D341Med (cell line): ENCODE measurements at regions not wholly inside any gene's neighbourhood (a gene's known extent, or its start where the extent isn't known, plus 50 kb on each side); places are given as distances from the start of the nearest gene placed in this dataset.

ENCODE experiments used
- DNase-seq: peaks from one replicate; pipeline ENCODE4 v3.0.0; 2012; ENCODE audit warnings: low spot score

DNA sequence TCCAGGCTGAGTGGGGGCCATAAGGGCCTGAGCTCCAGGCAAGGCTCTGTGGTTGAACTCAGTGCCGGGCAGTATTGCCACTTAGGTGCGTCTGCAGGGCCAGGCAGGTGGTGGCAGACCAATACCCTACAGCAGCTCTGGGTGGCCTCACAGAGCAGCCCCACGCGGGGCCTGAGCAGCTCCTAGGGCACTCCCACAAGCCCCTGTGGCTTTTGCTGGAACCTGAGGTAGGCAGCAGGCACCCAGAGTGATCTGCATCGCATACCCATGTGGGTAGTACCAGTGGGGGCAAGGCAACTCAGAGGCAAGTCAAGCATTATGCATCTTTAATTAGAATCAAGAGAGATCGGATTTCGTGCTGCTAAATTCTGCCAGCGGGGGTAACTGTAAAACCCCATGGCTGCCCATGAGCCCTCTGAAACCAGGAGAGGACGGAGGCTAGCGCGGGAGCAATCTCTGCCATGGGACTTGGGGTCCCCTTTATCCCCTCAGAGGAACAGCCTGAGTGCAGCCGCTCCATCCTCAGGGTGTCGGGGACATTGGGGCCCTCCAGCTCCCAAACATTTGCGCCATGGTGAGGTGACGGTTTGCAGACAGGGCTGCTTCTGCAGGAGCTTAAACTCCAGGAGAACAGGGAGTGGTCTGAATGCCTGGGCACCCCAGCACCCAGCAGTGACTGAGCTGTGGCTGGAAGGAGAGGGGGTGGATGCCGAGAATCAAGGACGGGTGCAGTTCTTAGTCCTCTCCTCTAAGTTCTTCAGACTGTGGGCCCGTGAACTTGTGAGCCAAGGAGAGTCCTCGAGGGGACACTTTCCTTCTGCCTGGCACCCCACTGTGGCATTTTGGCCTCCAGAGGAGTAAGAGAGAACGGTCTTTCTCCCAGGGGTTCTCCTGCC is 62.4 kb upstream of the PCSK6 start:
- DNase-seq, result no peak

DNA sequence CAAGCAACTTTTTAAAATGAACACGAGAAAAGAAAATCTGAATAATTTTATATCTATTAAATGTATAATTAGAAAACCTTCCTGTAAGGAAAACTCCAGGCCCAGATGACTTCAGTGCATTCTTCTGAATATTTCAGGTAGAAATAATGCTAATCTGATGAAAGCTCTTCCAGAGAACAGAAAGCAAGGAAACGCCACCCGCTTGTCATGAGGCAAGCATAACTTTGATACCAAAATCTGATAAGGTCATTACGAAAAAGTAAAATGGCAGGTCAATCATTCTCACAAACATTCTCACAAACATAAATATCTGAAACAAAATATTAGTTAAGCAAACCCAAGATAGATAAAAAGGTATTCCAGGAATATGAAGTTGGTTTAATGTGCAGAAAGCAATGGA is 60.6 kb upstream of the PCSK6 start:
- DNase-seq, result no peak

DNA sequence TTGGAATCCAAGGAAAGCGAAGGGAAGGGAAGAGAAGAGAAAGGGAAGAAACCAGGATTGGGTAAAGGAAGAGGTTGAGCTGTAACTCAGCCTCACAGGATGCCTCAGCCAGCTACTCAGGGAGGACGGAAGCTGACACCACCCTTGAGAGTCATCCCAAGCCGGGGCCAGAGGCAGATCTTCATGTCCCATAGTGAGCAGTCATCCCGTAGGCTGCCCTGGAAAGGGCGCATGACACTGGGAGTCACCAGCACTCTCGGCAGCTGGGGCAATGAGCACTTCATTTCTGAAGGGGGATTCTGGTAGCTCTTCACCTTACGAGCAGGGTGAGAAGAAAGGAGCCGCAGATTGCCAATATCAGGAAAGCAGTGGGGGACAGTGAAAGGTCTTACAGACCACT is 60.1 kb upstream of the PCSK6 start:
- no peak for DNase-seq

DNA sequence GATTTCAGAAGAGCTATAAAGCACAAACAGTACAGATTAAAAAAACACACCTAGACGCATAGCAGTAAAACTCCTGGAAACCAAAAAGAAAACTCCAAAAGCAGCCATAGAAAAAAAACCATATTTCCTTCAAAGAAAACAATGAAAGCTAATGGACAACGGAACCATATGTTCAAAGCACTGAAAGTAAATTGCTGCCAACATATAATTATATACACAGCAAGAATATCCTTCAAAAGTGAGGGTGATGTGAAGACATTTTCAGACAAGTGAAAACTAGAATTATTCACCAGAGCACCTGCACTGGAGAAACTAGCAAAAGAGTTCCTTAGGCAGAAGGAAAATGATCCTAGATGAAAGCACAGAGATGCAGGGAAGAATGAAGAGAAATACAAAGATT is 58.2 kb upstream of the PCSK6 start:
- no peak for DNase-seq

DNA sequence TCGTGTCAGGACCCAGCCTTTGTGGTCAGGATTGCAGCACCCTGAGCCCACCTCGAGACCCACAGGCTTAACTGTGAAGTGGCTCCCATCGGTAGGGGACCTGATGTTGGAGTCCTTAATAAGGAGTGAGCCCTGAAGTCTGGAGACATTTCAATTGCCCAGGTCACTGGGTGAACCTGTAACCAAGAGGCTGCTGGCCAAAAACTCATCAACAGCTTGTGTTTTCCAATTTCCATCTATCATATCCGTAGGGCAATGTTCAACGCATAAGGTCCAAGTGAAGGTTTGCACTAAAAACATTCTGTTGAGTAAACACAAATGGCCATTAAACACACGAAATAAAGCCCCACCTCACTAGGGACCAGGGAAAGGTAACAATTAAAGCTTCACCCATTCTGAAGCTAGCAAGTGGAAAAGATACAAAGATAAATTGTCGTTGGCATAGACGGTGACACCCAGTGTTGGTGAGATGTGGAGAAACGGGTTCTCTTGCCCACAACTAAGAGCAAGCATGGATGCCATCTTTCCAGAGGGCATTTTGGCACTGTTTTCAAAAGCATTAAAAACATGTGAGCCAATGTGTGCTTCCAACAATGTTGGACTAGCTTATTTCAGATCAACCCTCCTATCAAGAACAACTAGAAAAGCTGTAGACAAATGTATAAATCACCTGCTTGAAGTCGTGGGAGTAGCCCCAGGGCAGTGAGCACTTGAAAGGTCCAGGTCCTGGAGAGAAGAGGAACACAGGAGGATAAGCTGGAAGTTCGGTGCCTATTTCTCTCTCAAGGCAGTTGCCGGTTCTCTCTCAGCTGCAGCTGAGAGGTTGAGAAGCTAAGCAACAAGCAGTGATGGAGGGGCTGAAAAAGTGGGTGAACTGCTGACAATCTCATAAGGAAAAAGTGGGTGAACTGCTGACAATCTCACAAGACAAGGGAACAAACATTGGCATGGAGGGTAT is 56.3 kb upstream of the PCSK6 start:
- no peak for DNase-seq

DNA sequence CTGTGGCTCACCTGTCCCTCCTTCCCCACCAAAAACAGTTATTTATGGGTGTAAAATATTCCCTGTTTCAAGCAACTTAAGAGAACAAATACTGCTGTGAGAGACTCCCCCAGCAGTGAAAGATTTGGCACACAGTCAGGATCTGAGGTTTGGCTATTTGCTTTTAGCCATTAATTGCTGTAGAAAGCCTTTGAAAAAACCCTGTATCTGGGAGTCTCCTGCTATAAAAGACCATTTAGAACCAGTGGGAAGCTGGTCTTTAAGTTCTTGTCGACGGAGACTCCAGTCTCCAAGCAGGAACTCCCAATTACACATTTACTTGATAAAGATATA is 55.1 kb upstream of the PCSK6 start:
- no peak for DNase-seq

DNA sequence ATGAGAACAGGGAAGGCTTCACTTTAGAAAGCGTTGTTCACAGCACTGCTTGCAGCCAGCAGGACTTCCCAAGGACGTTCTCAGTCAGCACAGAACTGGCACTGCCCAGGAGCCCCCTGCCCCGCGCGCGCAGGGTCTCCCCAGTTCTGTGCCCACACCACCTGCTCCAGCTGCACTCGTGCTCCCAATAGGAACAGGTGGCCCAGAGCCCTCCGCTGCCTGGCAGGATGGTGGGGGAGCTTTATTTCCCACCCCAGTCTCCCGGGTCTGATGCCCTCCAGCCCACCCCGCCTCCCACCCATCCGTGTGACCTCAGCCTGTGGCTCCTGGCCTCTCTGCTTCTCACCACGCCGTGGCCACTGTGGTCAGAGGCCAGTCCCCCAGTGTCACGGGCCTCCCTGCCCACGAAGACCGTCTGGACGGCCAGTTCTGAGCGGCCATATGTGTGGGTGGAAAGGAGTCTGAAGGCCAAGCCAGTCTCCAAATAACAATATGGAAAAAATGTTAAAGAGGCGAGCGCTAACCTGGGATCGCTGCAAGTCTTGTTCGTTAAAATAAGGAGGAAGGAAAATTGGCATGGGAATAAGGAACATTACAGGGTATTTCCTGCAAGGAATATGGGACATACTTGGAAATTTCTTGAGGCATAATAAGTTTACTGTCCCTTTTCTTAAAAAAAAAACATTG is 54.6 kb upstream of the PCSK6 start:
- no peak for DNase-seq

DNA sequence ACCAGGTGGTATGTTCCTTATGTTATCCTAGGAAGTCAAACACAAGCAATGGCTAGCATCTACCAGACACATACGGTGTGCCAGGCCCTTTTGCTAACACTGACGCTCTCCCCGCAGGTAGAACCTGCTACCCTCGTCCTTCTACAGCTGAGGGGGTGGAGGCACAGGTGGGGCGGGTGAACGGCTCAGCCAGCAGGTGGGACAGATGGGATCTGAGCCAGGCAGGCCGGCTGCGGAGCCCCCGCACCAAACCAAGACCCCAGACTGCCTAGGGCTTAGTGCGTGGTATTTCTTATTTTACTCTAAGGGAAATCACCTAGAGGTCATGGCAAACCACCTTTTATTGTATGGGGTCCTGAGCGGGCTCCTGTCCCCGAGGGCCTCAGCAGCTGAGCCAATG is 53.9 kb upstream of the PCSK6 start:
- DNase-seq, result no peak

DNA sequence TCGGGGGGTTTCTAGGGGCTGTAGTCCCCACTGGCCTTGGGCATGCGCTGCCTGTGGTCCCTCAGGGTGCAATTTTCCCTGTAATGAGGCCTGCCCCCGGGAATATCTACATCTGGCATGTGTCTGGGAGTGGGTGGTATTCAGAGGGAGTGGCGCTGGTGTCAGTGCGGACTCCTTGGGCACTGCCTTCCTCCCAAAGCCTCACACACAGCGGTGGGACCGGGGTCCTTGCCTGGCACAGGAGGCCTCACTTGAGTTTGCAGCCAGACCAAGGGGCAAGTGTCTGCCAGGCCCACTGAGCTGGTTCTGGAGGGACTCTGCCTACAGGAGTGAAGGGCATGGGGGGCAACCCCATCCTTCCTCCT is 53.5 kb upstream of the PCSK6 start:
- DNase-seq, result no peak

DNA sequence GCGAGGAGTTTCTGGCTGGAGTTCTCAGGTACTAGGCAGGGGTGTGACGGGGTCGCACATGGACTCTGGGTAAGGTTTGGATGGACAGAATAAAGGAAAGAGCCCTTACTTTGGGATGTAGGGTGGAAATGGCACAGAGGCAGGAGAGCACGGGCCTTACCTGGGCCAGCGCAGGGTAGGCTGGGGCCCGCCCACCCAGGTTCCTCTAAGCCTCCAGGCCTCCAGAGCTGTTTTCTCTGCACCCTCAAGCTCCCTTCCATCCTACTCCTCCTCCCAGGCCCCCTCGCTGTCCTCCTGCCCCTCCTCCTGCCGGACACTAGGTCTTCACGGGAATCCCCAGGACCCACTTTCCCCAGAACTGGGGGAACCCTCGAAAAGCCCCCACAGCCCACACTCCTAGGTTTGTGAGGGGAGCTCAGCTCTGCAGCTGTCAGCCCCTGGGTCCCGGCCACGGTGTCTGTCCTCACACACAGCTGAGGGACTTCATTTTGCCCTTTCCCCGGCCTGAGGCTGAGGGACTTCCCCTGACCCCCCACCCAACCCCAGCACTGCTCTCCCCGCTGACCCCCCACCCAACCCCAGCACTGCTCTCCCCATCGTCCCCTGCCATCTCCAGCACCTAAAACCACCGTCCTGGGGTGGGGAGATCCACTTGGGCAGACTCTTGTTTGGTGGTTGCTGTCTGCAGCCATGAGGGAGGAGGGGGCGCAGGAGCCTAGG is 53.0 kb upstream of the PCSK6 start:
- peak; percentile 57 for DNase-seq

DNA sequence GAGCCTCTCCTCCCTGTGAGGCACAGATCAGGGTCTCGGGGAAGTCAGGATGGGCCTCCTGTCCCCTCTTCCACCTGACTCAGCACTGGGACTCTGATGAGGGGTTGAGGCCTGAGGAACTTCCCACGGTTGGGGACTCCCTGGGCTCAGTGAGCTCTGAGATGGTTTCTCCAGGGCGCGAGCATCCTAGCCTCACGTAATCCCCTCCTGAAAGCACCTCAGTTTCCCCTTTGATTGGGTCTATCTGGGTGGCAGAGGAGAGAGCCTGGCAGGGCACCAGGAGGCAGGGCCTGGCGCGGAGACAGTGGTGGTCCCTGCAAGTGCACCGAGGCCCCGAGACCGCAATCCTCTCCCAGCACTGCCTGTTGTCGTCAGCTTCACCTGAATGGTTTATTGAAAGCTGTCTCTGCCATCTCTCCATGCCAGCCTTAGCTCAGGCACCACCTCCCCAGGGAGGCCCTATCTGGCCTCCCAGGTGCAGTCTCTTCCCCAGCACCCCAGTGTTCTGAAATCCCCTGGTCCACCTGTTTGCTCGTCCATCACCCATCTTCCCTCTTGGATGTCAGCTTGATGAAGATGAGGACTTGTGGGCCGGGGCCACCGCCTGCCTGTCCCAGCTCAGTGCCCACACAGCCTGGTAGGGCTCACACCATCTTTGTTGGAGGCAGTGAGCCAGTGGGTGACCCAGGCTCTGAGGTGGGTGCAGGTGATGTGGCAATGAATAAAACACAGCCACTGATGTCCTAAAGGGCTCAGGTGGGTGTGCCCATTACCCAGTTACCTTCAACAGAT is 52.2 kb upstream of the PCSK6 start:
- no peak for DNase-seq

DNA sequence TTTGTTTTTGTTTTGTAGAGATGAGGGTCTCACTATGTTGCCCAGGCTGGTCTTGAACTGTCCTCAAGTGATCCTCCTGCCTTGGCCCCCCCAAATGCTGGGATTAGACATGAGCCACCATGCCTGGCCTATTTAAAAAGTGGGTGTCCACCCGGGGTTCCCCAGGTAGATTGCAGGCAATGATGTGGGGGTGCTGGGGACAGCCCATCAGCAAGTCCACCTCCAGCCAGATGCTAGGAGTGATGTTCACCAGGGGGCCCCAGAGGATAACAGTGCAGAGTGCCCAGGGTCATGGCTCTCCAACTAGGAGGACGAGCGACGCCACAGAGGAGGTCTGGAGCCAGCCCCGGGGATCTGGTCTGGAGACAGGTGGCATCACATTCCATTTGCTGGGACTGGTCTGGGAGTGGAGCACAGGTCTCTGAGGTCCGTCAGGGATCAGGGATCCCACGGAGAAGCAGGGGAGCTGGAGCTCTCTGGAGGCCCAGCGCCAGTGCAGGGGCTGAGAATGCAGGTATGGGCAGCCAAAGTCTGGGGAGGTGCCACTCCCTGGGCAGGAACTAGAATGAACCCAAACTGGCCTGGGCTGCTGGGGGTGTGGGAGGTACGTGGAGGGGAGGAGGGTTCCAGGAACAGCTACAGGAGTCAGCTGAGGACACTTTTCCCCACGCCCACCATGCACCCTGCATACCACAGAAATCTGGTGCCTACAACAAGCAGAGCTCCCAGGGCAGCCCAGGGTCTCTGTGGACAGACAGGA is 51.2 kb upstream of the PCSK6 start:
- DNase-seq, result no peak

DNA sequence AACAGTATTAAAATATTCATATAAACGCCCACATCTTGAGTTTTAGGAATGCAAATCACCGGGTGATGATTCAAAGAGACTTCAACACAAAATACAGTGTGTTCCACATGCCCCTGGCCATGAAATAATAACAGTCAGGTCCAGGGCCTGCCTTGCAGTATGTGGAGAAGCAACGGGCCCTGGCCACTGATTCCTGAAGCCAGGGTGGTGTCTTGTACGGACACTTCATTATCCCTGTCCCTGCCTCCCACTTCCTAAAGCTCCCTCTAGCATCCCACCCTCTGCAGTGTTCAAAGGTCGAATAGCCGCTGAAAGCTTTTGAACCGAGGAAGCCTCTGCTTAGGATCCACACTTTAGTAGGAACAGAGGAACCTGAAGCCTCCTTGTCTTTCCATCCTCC is 50.4 kb upstream of the PCSK6 start:
- no peak for DNase-seq

DNA sequence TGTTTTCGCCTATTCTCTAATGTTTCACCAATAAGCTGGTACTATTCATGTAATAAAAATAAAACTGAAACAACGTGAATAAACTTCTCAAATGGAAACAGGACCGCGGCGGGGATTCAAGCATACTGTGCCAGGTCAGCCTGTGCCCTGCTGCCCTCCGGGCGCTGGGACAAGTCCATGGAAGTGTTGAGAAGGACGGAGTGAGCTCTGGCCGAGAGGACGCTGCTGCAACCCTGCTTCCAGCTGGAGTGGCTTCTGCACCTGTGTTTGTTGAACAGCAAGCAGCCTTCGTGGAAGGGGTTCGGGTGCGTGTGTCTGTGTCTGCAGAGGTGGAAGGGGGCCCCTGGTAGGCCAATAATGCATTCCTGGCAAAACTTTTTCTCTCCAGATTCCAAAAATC is 50.0 kb upstream of the PCSK6 start:
- peak; percentile 16 for DNase-seq
